Peyer's patch (tissue), 4 donors: ENCODE measurements at regions not wholly inside any gene's neighbourhood (a gene's known extent, or its start where the extent isn't known, plus 50 kb on each side); places are given as distances from the start of the nearest gene placed in this dataset.

Experiments used
- CTCF ChIP-seq, 6 experiments: fragments of 450-650 bp in 4 of 6; fragments of 200-600 bp in 2 of 6; sonication (generic) in 1 of 6; IDR thresholded peaks; one replicate each; pipeline ENCODE4 v1.5.1; 2017 to 2019; ENCODE audit warnings: antibody characterized with exemption in 6 of 6, mild to moderate bottlenecking in 3 of 6, moderate library complexity in 1 of 6
- POLR2A ChIP-seq, 2 donors: fragments of 450-650 bp; IDR thresholded peaks; one replicate each; pipeline ENCODE4 v1.5.1; 2017; ENCODE audit warnings: antibody characterized with exemption in 2 of 2, mild to moderate bottlenecking in 2 of 2, moderate library complexity in 2 of 2

DNA sequence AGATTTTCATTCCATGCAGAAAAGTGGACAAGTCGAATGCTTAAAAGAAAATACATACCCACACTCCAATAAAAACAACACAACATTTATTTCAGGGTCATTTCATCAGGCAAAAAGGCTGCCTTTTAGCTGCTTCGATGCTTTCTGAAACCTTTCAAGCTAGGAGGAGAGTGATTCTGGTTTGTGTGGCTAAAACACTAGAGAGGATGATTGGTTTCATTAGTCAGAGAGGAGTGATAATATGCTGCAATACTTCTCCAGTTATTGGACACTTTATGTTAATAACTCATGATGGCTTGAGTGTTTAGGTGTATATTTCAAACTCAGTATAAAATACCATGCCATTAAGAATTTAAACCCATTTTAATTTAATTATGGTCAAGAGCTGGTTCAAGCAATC, 614.0 kb downstream of the SLC4A3 start:
- no peak for TF ChIP-seq CTCF (IDR thresholded peaks at IDR 0.05)
- no peak for TF ChIP-seq POLR2A (IDR thresholded peaks at IDR 0.05)
